Vagina (tissue), 2 donors: ENCODE measurements at regions not wholly inside any gene's neighbourhood (a gene's known extent, or its start where the extent isn't known, plus 50 kb on each side); places are given as distances from the start of the nearest gene placed in this dataset.

Experiments used
- POLR2AphosphoS5 ChIP-seq, 2 donors: sonication (generic); formaldehyde crosslinking; IDR thresholded peaks; one replicate each; pipeline ENCODE4 v1.9.0; 2017; ENCODE audit warnings: antibody characterized with exemption in 2 of 2, mild to moderate bottlenecking in 2 of 2, low read depth in 1 of 2; ENCODE audit not compliant: insufficient read depth in 1 of 2
- TF ChIP-seq, protein P1 (sequence below), 3 experiments: fragments of 450-650 bp in 2 of 3; fragments of 200-600 bp in 1 of 3; sonication (generic) in 1 of 3; IDR thresholded peaks; one replicate each; pipeline ENCODE4 v1.5.1; 2017 to 2019; ENCODE audit warnings: antibody characterized with exemption in 3 of 3, mild to moderate bottlenecking in 2 of 3, moderate library complexity in 2 of 3

DNA sequence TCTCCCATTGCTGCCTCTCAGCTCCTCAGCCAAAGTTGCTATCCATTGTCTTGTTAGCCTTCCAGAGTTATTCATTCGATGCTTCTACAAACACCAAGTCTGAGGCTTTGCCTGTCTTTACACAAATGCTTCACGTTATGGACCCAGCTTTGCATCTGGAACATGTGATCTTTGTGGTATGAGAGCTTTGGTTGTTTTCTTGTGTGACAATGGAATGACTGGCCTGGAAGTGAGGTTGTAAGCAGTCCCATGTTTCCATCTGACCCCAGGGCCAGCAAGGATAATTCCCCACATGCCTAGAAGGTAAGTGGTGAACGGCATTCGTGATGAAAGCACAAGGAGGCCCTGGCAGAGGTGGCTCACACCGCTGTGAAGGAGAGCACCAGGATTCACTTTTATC is 866.7 kb upstream of the TMEM132C start:
- TF ChIP-seq, protein P1, sequence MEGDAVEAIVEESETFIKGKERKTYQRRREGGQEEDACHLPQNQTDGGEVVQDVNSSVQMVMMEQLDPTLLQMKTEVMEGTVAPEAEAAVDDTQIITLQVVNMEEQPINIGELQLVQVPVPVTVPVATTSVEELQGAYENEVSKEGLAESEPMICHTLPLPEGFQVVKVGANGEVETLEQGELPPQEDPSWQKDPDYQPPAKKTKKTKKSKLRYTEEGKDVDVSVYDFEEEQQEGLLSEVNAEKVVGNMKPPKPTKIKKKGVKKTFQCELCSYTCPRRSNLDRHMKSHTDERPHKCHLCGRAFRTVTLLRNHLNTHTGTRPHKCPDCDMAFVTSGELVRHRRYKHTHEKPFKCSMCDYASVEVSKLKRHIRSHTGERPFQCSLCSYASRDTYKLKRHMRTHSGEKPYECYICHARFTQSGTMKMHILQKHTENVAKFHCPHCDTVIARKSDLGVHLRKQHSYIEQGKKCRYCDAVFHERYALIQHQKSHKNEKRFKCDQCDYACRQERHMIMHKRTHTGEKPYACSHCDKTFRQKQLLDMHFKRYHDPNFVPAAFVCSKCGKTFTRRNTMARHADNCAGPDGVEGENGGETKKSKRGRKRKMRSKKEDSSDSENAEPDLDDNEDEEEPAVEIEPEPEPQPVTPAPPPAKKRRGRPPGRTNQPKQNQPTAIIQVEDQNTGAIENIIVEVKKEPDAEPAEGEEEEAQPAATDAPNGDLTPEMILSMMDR (IDR thresholded peaks at IDR 0.05): no peak
- no peak for TF ChIP-seq POLR2AphosphoS5 (IDR thresholded peaks at IDR 0.05; ENCODE audit: insufficient read depth in 1 of 2, low read depth in 1 of 2)
